ENCODE measurements at regions not wholly inside any gene's neighbourhood (a gene's known extent, or its start where the extent isn't known, plus 50 kb on each side); places are given as distances from the start of the nearest gene placed in this dataset.

DNA sequence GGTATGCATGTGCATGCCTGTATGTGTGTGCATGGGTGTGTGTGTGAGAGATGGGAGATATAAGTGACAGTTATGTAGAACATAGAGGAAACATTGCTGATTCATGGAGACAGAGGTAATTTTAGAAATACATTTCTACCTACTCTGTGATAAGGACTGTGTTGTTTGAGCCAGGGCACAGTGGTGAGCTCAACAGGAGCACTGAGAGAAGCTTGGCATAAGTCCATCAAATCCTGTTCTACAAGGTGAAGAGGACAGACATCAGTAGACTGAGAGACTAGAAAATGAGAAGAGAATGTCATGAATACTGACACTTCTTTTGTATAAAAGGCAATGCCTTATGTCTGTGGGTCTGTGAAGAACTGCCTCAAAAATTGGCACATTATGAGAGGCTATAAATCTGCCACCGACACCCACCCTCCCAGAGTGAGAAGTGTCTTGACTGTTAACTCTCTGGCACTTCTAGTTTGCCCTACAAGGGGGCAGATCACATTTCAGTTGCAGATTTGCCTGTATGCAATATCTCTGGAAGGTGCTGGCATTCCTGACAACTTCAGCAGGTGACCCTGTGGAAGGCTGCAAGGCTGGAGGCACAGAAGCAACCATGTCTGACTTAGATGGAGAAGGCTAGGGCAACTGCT, 962.3 kb upstream of the NRXN1 start:
- TF ChIP-seq, protein P1, sequence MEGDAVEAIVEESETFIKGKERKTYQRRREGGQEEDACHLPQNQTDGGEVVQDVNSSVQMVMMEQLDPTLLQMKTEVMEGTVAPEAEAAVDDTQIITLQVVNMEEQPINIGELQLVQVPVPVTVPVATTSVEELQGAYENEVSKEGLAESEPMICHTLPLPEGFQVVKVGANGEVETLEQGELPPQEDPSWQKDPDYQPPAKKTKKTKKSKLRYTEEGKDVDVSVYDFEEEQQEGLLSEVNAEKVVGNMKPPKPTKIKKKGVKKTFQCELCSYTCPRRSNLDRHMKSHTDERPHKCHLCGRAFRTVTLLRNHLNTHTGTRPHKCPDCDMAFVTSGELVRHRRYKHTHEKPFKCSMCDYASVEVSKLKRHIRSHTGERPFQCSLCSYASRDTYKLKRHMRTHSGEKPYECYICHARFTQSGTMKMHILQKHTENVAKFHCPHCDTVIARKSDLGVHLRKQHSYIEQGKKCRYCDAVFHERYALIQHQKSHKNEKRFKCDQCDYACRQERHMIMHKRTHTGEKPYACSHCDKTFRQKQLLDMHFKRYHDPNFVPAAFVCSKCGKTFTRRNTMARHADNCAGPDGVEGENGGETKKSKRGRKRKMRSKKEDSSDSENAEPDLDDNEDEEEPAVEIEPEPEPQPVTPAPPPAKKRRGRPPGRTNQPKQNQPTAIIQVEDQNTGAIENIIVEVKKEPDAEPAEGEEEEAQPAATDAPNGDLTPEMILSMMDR (conservative IDR thresholded peaks at IDR 0.05; ENCODE audit: low read depth) = no peak
- DNase-seq (ENCODE audit: low spot score) = no peak
- no peak overlapping the region for H3K27ac ChIP-seq
- POLR2A ChIA-PET (ENCODE audit: low non-redundant PET) = no interaction called here
- CTCF ChIA-PET = no interaction called here

DNA sequence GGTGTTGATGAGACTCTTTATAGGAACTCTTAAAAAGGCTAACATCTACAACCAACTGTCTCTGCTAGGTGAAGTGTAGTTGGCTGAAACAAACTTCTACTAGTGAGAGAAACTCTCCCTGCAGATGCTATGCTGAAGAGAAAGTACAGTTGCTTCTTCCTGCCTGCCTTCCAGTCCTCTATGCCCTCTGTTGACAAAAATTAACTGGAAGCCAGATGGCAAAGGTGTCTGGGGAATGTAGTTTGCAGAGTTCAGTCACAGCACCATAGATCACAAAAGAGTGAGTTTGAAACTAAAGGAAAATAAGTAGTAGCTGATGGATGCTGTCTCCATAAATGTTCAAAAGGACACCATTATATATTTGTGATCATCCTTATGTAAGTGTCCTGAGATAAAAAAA, 958.8 kb upstream of the NRXN1 start:
- no peak for DNase-seq (ENCODE audit: low spot score)
- TF ChIP-seq, protein P1 (conservative IDR thresholded peaks at IDR 0.05; ENCODE audit: low read depth) = no peak
- CTCF ChIA-PET = no interaction called here
- no peak overlapping the region for H3K27ac ChIP-seq
- POLR2A ChIA-PET (ENCODE audit: low non-redundant PET) = no interaction called here

DNA sequence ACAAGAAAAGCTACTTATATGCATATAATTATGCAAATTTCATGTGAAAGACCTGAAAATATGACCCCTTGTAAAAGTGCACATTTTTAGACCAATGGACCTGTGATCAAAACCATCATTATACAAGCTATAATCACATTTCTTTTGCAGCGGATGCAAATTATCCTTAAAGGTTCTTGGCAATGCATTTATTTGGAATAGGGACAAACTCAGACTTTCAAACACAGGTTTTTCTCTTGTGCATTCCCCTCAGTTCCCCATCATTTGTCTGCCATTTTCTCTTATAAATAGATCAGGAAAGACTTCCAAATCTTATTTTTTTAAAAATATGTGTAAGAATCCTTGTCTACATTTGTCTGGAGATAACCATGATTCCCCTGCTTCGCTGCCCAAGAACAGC, 954.2 kb upstream of the NRXN1 start:
- ChIA-PET CTCF (interaction anchor here (0.7 kb wide), 1 partner anchor 717 kb away, joined by 3 read pairs; no protein-coding TSS in a partner anchor), POLR2A (ENCODE audit: low non-redundant PET) (no interaction called here)
- H3K27ac ChIP-seq = no peak overlapping the region
- no peak for DNase-seq (ENCODE audit: low spot score)
- TF ChIP-seq, protein P1 (conservative IDR thresholded peaks at IDR 0.05; ENCODE audit: low read depth) = no peak

DNA sequence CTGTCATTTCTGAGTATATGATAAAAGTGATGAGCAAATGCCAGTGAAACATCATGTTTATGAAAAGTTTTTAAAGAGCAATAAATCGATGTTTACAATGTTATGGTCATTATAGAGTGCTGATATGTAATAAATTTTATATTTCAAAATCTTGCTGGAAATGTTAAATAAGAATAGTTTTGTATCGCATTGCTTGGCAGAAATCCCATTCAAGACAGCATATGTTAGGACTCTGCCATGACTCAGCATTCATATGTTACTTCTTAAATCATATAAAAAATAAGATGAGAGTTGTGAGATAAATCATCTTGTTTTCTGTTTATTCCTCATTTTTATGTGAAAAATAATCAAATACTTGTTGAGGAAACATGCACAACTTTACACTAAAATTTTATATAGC, 949.9 kb upstream of the NRXN1 start:
- POLR2A ChIA-PET (ENCODE audit: low non-redundant PET) = no interaction called here

DNA sequence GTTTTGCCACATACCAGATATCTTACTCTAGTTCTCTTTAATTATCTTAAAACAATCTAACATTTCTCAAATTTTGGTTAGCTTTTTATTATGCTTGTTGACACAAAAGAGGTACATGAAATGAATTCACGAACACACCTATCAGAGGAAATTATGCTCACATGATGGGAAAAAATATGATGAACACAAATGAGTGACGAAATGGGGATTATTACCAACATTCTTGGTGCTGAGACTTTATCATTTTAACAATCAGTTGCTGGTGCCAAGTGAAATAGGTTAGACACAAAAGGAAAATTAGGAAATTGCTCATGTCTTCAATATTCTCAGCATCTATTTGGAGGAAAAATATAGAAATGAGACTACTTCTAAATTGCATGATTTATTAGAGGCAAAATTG, 944.7 kb upstream of the NRXN1 start:
- DNase-seq (ENCODE audit: low spot score) = no peak
- no peak overlapping the region for H3K27ac ChIP-seq
- CTCF ChIA-PET = no interaction called here
- POLR2A ChIA-PET (ENCODE audit: low non-redundant PET) = no interaction called here
- TF ChIP-seq, protein P1 (conservative IDR thresholded peaks at IDR 0.05; ENCODE audit: low read depth) = no peak

More for the DNA sequence above, 949.9 kb upstream of the NRXN1 start:
- no peak for DNase-seq (ENCODE audit: low spot score)
- TF ChIP-seq, protein P1 (conservative IDR thresholded peaks at IDR 0.05; ENCODE audit: low read depth) = no peak
- H3K27ac ChIP-seq = no peak overlapping the region
- CTCF ChIA-PET = no interaction called here

DNA sequence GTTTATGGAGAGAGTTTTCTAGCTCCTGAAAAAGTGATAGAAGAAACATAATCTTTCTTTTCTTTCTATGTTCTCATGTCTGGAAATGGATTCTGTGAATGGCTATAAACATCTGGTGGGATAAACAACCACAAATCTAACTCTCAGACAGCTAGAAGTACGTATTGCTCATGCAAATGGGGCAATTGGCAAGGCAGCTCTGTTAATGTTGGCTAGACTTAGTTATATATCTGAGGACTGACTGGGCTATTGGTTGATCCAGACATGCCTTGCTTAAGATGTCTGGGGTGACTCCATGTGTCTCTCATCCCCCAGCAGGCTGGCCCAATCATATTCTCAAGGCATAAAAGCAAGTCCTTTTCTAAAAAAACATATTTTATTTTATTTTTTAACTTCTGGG, 939.2 kb upstream of the NRXN1 start:
- no peak for DNase-seq (ENCODE audit: low spot score)
- TF ChIP-seq, protein P1 (conservative IDR thresholded peaks at IDR 0.05; ENCODE audit: low read depth) = no peak
- no peak overlapping the region for H3K27ac ChIP-seq
- ChIA-PET CTCF (no interaction called here), POLR2A (ENCODE audit: low non-redundant PET) (no interaction called here)
